HG03060 (cell line): ENCODE measurements at regions not wholly inside any gene's neighbourhood (a gene's known extent, or its start where the extent isn't known, plus 50 kb on each side); places are given as distances from the start of the nearest gene placed in this dataset.

Source experiments
- ATAC-seq: cut with Tn5 transposase; IDR thresholded peaks from one replicate; pipeline ENCODE4 v1.9.1; 2021; ENCODE audit warnings: low read depth, moderate number of reproducible peaks; ENCODE audit not compliant: unreplicated experiment

DNA sequence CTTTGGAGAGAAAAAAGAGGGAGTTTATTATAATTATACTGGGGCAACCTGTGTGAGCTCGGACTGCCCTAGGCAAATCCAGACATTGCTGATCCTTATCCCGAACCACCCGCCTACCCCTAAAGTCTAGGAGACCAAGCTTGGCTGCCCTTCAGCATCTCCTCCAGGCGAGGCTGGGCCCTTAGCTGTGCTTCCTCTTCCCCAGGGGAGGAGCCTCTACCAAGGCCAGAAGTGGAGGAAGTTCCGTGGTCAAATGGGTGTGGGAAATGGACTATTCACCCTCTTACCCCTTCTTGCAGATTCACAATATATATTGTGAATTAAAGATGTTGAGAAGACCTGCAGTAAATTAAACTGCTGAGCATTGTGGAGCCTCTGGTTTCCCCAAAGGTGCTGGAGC is 158.3 kb upstream of the HES1 start:
- no peak for ATAC-seq

DNA sequence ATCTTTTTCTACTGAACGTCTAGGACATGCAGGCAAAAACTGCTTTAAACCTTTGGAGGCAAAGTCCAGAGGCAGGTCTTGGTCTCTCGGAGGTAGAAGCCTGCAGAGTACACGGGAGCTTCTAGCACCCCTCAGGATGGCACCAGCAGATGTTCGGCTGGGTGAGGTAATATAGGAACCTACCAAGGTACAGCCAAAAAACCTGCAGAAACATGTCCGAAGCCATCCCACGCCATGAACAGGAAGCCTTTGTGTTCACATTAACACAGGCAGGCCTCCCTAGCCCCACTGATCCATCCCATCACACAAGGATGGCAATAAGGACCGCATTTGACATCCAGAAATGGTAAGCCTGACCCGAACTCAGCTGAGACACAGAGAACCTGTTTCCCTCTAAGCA is 157.9 kb upstream of the HES1 start:
- no peak for ATAC-seq

GRCh38 chr3:193978486-193978885 is 157.5 kb upstream of the HES1 start:
- no peak for ATAC-seq

- no peak for ATAC-seq
Observed at GRCh38 chr3:193980326-193980725, 155.6 kb upstream of the HES1 start.

DNA sequence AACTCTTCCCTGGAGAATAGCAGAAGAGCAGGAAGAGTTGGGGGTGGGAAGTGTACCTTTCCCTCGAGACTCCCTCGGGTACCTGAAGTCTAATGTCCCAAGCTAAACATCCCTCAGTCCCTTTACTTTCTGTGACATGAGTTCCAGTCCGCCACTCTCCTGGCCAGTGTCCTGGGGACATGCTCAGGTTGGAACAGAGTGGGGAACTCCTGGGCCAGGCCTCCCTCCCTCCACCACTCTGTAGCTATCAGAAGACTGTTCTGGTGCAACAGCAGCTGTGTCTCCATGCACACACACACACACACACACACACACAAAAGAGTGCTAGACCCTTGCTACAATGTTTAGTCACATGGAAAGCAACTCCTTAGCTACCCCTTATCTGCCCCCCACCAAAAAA is 155.0 kb upstream of the HES1 start:
- ATAC-seq = no peak

DNA sequence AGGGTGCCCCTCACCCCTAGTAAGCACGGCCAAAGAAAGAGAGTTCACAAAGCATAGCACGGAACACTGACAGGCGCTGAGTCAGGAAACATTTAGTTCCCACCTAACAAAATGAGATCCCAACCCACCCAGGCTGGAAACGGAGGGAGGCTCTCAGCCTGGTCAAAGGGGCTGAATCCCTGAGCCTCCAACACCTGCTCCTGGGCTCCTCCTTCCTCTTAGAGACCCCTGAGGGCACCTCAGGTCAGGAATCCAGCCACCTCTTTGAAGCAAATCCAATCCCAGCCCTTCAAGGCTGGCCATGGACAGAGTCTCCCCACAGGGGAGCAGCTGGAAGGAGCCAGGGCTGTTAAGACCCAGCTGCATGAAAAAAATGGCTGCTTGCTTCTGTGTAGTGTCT is 154.4 kb upstream of the HES1 start:
- ATAC-seq = no peak

- no peak for ATAC-seq
Observed at GRCh38 chr3:193982258-193982659, 153.7 kb upstream of the HES1 start.

- ATAC-seq = no peak
Observed at GRCh38 chr3:193983846-193984818, 151.8 kb upstream of the HES1 start.

GRCh38 chr3:193984876-193985275 is 151.1 kb upstream of the HES1 start:
- no peak for ATAC-seq

GRCh38 chr3:193987186-193987585 is 148.8 kb upstream of the HES1 start:
- no peak for ATAC-seq

DNA sequence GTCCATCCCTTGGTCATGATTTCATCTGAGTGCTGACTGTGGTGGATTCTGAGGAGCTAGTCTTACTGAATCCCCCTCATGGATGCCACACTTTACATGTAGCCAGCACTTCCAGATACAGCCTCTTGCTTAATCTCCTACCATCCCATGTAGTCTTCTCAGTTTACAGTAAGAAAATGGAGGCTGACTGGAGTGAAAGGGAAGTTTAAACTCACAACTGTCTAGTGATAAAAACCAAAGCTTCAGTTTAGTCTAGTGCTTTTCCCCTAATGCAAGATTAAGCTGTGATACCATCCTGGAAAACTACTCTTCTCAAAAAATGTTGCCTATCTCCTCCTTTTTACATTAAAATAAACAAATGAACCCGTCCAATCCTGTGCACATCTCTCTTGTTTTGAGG is 146.8 kb upstream of the HES1 start:
- ATAC-seq = no peak

GRCh38 chr3:193991666-193992424 is 144.1 kb upstream of the HES1 start:
- ATAC-seq = no peak

GRCh38 chr3:193992425-193993037 is 143.4 kb upstream of the HES1 start:
- no peak for ATAC-seq

GRCh38 chr3:193996221-193996620 is 139.7 kb upstream of the HES1 start:
- no peak for ATAC-seq

GRCh38 chr3:193996641-193997089 is 139.3 kb upstream of the HES1 start:
- ATAC-seq = no peak

- no peak for ATAC-seq
Observed at GRCh38 chr3:193997228-193998122, 138.5 kb upstream of the HES1 start.

DNA sequence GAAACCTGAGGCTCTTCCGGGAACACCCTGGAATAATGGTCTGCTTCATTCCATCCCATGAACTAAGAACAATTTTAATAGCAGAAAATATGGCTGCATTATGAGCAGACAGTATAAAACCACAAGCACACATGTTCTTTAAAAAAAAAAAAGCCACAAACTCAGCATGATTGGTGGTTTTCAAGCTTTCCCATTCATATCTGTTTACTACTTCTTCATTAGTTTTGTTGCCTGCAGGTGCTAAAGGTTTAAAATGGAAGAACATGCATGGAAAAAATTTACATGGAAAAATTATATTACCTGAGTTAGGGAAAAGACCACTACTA is 137.9 kb upstream of the HES1 start:
- no peak for ATAC-seq

GRCh38 chr3:193998628-193999195 is 137.2 kb upstream of the HES1 start:
- ATAC-seq = no peak

- ATAC-seq = no peak
Observed at GRCh38 chr3:194000100-194000499, 135.8 kb upstream of the HES1 start.

DNA sequence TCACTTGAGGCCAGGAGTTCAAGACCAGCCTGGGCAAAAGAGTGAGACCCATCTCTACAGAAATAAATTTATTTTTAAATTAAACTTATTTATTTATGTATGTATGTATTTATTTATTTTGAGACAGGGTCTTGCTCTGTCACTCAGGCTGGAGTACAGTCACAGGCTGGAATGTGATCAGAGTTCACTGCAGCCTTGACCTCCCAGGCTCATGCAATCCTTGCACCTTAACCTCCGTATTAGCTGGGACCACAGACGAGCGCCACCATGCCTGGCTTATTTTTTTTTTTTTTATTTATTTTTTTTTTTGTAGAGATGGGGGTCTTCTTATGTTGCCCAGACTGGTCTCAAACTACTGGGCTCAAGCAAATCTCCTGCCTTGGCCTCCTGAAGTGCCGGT is 135.2 kb upstream of the HES1 start:
- ATAC-seq = no peak
